Hepatocyte (in vitro differentiated cells): ENCODE measurements at regions not wholly inside any gene's neighbourhood (a gene's known extent, or its start where the extent isn't known, plus 50 kb on each side); places are given as distances from the start of the nearest gene placed in this dataset.

Experiments used
- DNase-seq: peaks from one replicate; pipeline ENCODE4 v3.0.0-alpha.2; 2016; ENCODE audit warnings: low spot score
- H2AFZ ChIP-seq: fragments of 200-600 bp; sonication (generic); 2 replicates; pipeline ENCODE4 v1.6.0; 2016; ENCODE audit warnings: antibody characterized with exemption, mild to moderate bottlenecking
- H3K27ac ChIP-seq: fragments of 200-600 bp; sonication (generic); 2 replicates; pipeline ENCODE4 v1.5.1; 2016; ENCODE audit warnings: mild to moderate bottlenecking
- H3K27me3 ChIP-seq: fragments of 200-600 bp; sonication (generic); 2 replicates; pipeline ENCODE4 v1.6.1; 2016
- H3K36me3 ChIP-seq: fragments of 200-600 bp; sonication (generic); replicated peaks from 2 replicates; pipeline ENCODE4 v1.5.1; 2016; ENCODE audit warnings: low read depth; ENCODE audit not compliant: insufficient read depth
- H3K4me1 ChIP-seq: fragments of 200-600 bp; sonication (generic); 2 replicates; pipeline ENCODE4 v1.5.1; 2016; ENCODE audit warnings: mild to moderate bottlenecking, moderate library complexity; ENCODE audit not compliant: insufficient read depth
- H3K4me2 ChIP-seq: fragments of 200-600 bp; sonication (generic); 2 replicates; pipeline ENCODE4 v1.6.0; 2016
- H3K4me3 ChIP-seq: fragments of 200-600 bp; sonication (generic); 2 replicates; pipeline ENCODE4 v1.5.1; 2016; ENCODE audit warnings: mild to moderate bottlenecking
- H3K79me2 ChIP-seq: fragments of 200-600 bp; sonication (generic); 2 replicates; pipeline ENCODE4 v1.6.0; 2017; ENCODE audit warnings: mild to moderate bottlenecking
- H3K9me2 ChIP-seq: fragments of 200-600 bp; sonication (generic); replicated peaks from 2 replicates; pipeline ENCODE4 v1.6.0; 2017; ENCODE audit warnings: mild to moderate bottlenecking; ENCODE audit not compliant: insufficient read depth
- H3K9me3 ChIP-seq: fragments of 200-600 bp; sonication (generic); 2 replicates; pipeline ENCODE4 v1.5.1; 2016; ENCODE audit warnings: low read depth, mild to moderate bottlenecking
- H4K20me1 ChIP-seq: fragments of 200-600 bp; sonication (generic); 2 replicates; pipeline ENCODE4 v1.6.0; 2016; ENCODE audit warnings: mild to moderate bottlenecking; ENCODE audit not compliant: insufficient read depth, poor library complexity, severe bottlenecking
- EZH2 ChIP-seq: fragments of 200-600 bp; sonication (generic); IDR thresholded peaks from 2 replicates; pipeline ENCODE4 v1.6.1; 2016; ENCODE audit warnings: antibody characterized with exemption, mild to moderate bottlenecking, borderline replicate concordance
- EZH2phosphoT487 ChIP-seq: fragments of 200-600 bp; sonication (generic); IDR thresholded peaks from one replicate; pipeline ENCODE4 v1.6.1; 2018; ENCODE audit warnings: antibody characterized with exemption, mild to moderate bottlenecking, low read depth, moderate library complexity; ENCODE audit not compliant: unreplicated experiment, severe bottlenecking
- WGBS: methylation state at CpG from one replicate; pipeline ENCODE4 v1.1.6; 2016; ENCODE audit warnings: low lambda C conversion rate; ENCODE audit errors: missing lambda C conversion rate; 5-methylcytosine and 5-hydroxymethylcytosine counted together
- TF ChIP-seq, protein P1 (sequence below): fragments of 200-600 bp; sonication (generic); IDR thresholded peaks from 2 replicates; pipeline ENCODE4 v1.5.1; 2016; ENCODE audit warnings: antibody characterized with exemption, mild to moderate bottlenecking; ENCODE audit not compliant: poor library complexity

DNA sequence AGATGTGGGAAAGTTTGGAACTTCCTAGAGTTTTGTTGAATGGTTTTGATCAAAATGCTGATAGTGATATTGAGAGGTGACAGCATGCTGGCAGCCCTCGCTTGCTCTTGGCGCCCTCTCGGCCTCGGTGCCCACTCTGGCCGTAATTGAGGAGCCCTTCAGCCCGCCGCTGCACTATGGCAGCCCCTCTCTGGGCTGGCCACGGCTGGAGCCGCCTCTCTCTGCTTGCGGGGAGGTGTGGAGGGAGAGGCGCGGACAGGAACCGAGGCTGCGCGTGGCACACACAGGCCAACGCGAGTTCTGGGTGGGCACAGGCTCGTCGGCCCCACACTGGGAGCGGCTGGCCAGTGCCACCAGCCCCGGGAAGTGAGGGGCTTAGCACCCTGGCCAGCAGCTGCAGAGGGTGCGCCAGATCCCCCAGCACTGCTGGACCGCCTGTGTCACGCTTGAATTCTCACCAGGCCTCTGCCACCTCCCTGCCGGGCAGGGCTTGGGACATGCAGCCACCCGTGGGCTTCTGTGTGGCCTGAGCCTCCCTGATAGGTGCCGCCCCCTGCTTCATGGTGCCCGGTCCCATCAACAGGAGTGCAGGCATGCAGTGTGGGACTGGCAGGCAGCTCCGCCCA, 488.5 kb downstream of the CYLC2 start:
- DNase-seq: no peak
- TF ChIP-seq, protein P1, sequence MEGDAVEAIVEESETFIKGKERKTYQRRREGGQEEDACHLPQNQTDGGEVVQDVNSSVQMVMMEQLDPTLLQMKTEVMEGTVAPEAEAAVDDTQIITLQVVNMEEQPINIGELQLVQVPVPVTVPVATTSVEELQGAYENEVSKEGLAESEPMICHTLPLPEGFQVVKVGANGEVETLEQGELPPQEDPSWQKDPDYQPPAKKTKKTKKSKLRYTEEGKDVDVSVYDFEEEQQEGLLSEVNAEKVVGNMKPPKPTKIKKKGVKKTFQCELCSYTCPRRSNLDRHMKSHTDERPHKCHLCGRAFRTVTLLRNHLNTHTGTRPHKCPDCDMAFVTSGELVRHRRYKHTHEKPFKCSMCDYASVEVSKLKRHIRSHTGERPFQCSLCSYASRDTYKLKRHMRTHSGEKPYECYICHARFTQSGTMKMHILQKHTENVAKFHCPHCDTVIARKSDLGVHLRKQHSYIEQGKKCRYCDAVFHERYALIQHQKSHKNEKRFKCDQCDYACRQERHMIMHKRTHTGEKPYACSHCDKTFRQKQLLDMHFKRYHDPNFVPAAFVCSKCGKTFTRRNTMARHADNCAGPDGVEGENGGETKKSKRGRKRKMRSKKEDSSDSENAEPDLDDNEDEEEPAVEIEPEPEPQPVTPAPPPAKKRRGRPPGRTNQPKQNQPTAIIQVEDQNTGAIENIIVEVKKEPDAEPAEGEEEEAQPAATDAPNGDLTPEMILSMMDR: no peak
- no peak for TF ChIP-seq EZH2
- no peak for TF ChIP-seq EZH2phosphoT487
- H3K79me2 ChIP-seq: no peaks in the 10 kb centered on the region
- H3K27me3 ChIP-seq: no peaks in the 10 kb centered on the region
- no peaks in the 10 kb centered on the region for H3K36me3 ChIP-seq
- no peak overlapping the region for H3K4me2 ChIP-seq
- H4K20me1 ChIP-seq: no peaks in the 10 kb centered on the region
- 92% methylated on average over 27 of the region's 29 CpGs for WGBS
- H3K9me3 ChIP-seq: no peaks in the 10 kb centered on the region
- no peak overlapping the region for H3K27ac ChIP-seq
- no peak overlapping the region for H2AFZ ChIP-seq
- no peak overlapping the region for H3K4me3 ChIP-seq
- no peaks in the 10 kb centered on the region for H3K4me1 ChIP-seq
- no peaks in the 10 kb centered on the region for H3K9me2 ChIP-seq

DNA sequence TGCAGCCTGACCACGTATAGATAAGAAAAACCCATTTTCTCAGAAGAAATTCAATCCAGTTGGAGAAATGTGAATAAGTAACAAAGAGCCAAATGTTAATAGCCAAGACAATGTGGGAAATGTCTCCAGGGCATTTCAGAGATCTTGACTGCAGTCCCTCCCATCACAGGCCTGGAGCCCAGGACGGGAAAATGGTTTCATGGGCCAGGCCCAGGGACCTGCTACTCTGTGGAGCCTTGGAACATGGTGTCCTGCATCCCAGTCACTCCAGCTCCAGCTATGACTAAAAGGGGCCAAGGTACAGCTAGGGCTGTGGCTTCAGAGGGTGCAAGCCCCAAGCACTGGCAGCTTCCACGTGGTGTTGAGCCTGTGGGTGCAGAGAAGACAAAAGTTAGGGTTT, 490.0 kb downstream of the CYLC2 start:
- Histone ChIP-seq H3K4me1 (no peaks in the 10 kb centered on the region), H3K9me3 (no peaks in the 10 kb centered on the region), H3K4me3 (no peak overlapping the region), H2AFZ (no peak overlapping the region), H3K27me3 (no peaks in the 10 kb centered on the region), H3K27ac (no peak overlapping the region), H3K4me2 (no peak overlapping the region), H3K36me3 (no peaks in the 10 kb centered on the region), H3K79me2 (no peaks in the 10 kb centered on the region), H4K20me1 (no peaks in the 10 kb centered on the region), H3K9me2 (no peaks in the 10 kb centered on the region)
- TF ChIP-seq, protein P1: no peak
- TF ChIP-seq EZH2 (no peak), EZH2phosphoT487 (no peak)
- 59% methylated on average over 3 of the region's 3 CpGs for WGBS
- no peak for DNase-seq

DNA sequence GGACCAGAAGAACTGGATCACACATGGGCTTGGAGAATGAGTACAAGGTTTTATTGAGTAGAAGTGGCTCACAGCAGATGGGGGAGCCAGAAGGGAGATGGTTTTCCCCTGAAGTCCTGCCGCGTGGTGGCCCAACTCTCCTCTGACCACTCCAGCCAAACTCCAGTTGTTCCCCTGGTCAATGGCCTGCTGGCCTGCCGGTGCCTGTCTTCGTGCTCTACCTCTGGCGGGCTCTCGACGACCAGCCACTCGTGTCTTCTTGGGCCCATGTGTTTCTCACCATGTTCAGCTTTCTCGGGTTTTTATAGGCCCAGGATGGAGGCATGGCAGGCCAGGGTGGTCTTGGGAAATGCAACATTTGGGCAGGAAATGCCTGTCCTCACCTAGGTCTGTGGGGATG, 519.6 kb downstream of the CYLC2 start:
- no peaks in the 10 kb centered on the region for H4K20me1 ChIP-seq
- H3K36me3 ChIP-seq: no peaks in the 10 kb centered on the region
- TF ChIP-seq EZH2: no peak
- no peak for TF ChIP-seq EZH2phosphoT487
- TF ChIP-seq, protein P1: no peak
- no peak overlapping the region for H3K27ac ChIP-seq
- H3K4me3 ChIP-seq: no peak overlapping the region
- H3K79me2 ChIP-seq: no peaks in the 10 kb centered on the region
- 96% methylated on average over 9 of the region's 9 CpGs for WGBS
- no peak for DNase-seq
- H3K9me2 ChIP-seq: no peaks in the 10 kb centered on the region
- no peaks in the 10 kb centered on the region for H3K27me3 ChIP-seq
- no peaks in the 10 kb centered on the region for H3K4me1 ChIP-seq
- no peak overlapping the region for H3K4me2 ChIP-seq
- H3K9me3 ChIP-seq: no peaks in the 10 kb centered on the region
- H2AFZ ChIP-seq: no peak overlapping the region
